T47D (cell line): ENCODE measurements at regions not wholly inside any gene's neighbourhood (a gene's known extent, or its start where the extent isn't known, plus 50 kb on each side); places are given as distances from the start of the nearest gene placed in this dataset.

ENCODE experiments used
- DNase-seq, 2 experiments: peaks; one replicate each; pipeline versions ENCODE4 v3.0.0 to v3.0.0-alpha.2; 2011 to 2012; ENCODE audit warnings: low read depth in 1 of 2, low spot score in 1 of 2
- JUND ChIP-seq: IDR thresholded peaks from 2 replicates; pipeline ENCODE4 v1.6.1; 2012; ENCODE audit warnings: low read depth
- in situ Hi-C: cut with HindIII; loops from 2 replicates; pipeline ENCODE4 v1.10.0; 2016; ENCODE audit warnings: low sequenced_read_pairs, low pct_unique_long_range_greater_than_20kb

GRCh38 chr5:53357439-53357838 lies 123.0 kb upstream of the FST start:
- TF ChIP-seq JUND, result no peak
- in situ Hi-C loops, result no loop called here
- no peak for DNase-seq

GRCh38 chr5:53358794-53359193 lies 121.6 kb upstream of the FST start:
- in situ Hi-C loops, result no loop called here
- DNase-seq, result no peak
- no peak for TF ChIP-seq JUND

GRCh38 chr5:53359916-53360517 lies 120.4 kb upstream of the FST start:
- TF ChIP-seq JUND, result no peak
- DNase-seq, result no peak
- in situ Hi-C loops, result no loop called here

GRCh38 chr5:53360811-53361210 lies 119.6 kb upstream of the FST start:
- in situ Hi-C loops, result no loop called here
- no peak for DNase-seq
- TF ChIP-seq JUND, result no peak

GRCh38 chr5:53361708-53362107 lies 118.7 kb upstream of the FST start:
- no peak for DNase-seq
- no peak for TF ChIP-seq JUND
- in situ Hi-C loops, result no loop called here

GRCh38 chr5:53362521-53362941 lies 117.9 kb upstream of the FST start:
- no peak for TF ChIP-seq JUND
- no peak for DNase-seq
- in situ Hi-C loops, result no loop called here

- no peak for DNase-seq
- in situ Hi-C loops, result no loop called here
- no peak for TF ChIP-seq JUND
Observed at GRCh38 chr5:53364061-53364460, 116.4 kb upstream of the FST start.

GRCh38 chr5:53366245-53366644 lies 114.2 kb upstream of the FST start:
- in situ Hi-C loops, result no loop called here
- no peak for TF ChIP-seq JUND
- no peak for DNase-seq

- DNase-seq, result no peak
- TF ChIP-seq JUND, result no peak
- in situ Hi-C loops, result no loop called here
Observed at GRCh38 chr5:53367727-53368126, 112.7 kb upstream of the FST start.

- in situ Hi-C loops, result no loop called here
- no peak for TF ChIP-seq JUND
- peak in 1 of 2 experiments; percentile 37 for DNase-seq
Observed at GRCh38 chr5:53368516-53368915, 111.9 kb upstream of the FST start.

GRCh38 chr5:53368966-53369605 lies 111.3 kb upstream of the FST start:
- no peak for DNase-seq
- in situ Hi-C loops, result no loop called here
- no peak for TF ChIP-seq JUND

GRCh38 chr5:53369681-53370080 lies 110.7 kb upstream of the FST start:
- DNase-seq, result no peak
- no peak for TF ChIP-seq JUND
- in situ Hi-C loops, result no loop called here

- TF ChIP-seq JUND, result no peak
- no peak for DNase-seq
- in situ Hi-C loops, result no loop called here
Observed at GRCh38 chr5:53373451-53374158, 106.8 kb upstream of the FST start.
